B cell (primary cell): ENCODE measurements at regions not wholly inside any gene's neighbourhood (a gene's known extent, or its start where the extent isn't known, plus 50 kb on each side); places are given as distances from the start of the nearest gene placed in this dataset.

Experiments used
- ATAC-seq: fragments of 200-7000 bp; cut with Tn5 transposase; one replicate; pipeline ENCODE4 v1.10.0; 2021; ENCODE audit warnings: low read depth, mild to moderate bottlenecking, moderate number of reproducible peaks, moderate library complexity
- CTCF ChIA-PET: fragments of 350-600 bp; sonication (Branson Sonifier 250); formaldehyde crosslinking; loops from one replicate; lab custom pipeline; 2021; ENCODE audit warnings: antibody characterized with exemption, inconsistent platforms; lab: Charles Lee
- POLR2A ChIA-PET: fragments of 350-600 bp; sonication (Branson Sonifier 250); formaldehyde crosslinking; loops from one replicate; lab custom pipeline; 2021; ENCODE audit warnings: antibody characterized with exemption; lab: Charles Lee
- DNase-seq: peaks from one replicate; pipeline ENCODE4 v3.0.0; 2013
- H2AFZ ChIP-seq: 2 replicates; pipeline ENCODE4 v1.6.1; 2012; ENCODE audit warnings: mild to moderate bottlenecking, low read depth, low read length; ENCODE audit not compliant: insufficient read depth, poor library complexity, severe bottlenecking
- H3K27ac ChIP-seq, 2 donors: 1 replicate in 1 of 2; 2 replicates in 1 of 2; pipeline ENCODE4 v1.5.1; 2012 to 2013; ENCODE audit warnings: low read length in 2 of 2, mild to moderate bottlenecking in 2 of 2, moderate library complexity in 1 of 2
- H3K27me3 ChIP-seq, 4 experiments: fragments of 200-600 bp in 1 of 4; sonication (generic) in 1 of 4; replicated peaks in 1 of 4; 1 replicate in 2 of 4; 2 replicates in 2 of 4; pipeline versions ENCODE4 v1.6.1 to v1.7.0; 2013 to 2016; ENCODE audit warnings: low read length in 3 of 4, mild to moderate bottlenecking in 2 of 4, mixed read lengths in 1 of 4, moderate library complexity in 1 of 4; ENCODE audit not compliant: insufficient read depth in 4 of 4, control insufficient read depth in 3 of 4; ENCODE audit errors: control extremely low read depth in 1 of 4
- H3K36me3 ChIP-seq, 2 experiments: replicated peaks in 1 of 2; 1 replicate in 1 of 2; 2 replicates in 1 of 2; pipeline versions ENCODE4 v1.6.1 to v1.7.1; 2013; ENCODE audit warnings: low read length in 1 of 2; ENCODE audit not compliant: insufficient read depth in 2 of 2, control insufficient read depth in 1 of 2; ENCODE audit errors: control extremely low read depth in 1 of 2, extremely low read depth in 1 of 2
- H3K4me1 ChIP-seq, 2 donors: fragments of 200-600 bp in 1 of 2; sonication (generic) in 1 of 2; 1 replicate in 1 of 2; 2 replicates in 1 of 2; pipeline versions ENCODE4 v1.5.1 to v1.6.1; 2013 to 2017; ENCODE audit warnings: low read length in 2 of 2; ENCODE audit not compliant: control insufficient read depth in 2 of 2, insufficient read depth in 2 of 2
- H3K4me2 ChIP-seq: replicated peaks from 2 replicates; pipeline ENCODE3; 2012; ENCODE audit warnings: mild to moderate bottlenecking, low read depth, low read length; ENCODE audit not compliant: poor library complexity, severe bottlenecking
- H3K4me3 ChIP-seq, 5 experiments: fragments of 200-600 bp in 1 of 5; sonication (generic) in 1 of 5; 1 replicate in 3 of 5; 2 replicates in 2 of 5; pipeline versions ENCODE4 v1.5.1 to v1.7.0; 2011 to 2016; ENCODE audit warnings: low read length in 4 of 5, mild to moderate bottlenecking in 4 of 5, low read depth in 2 of 5, control low read depth in 1 of 5, moderate library complexity in 1 of 5; ENCODE audit not compliant: insufficient read depth in 1 of 5; ENCODE audit errors: control extremely low read depth in 1 of 5, extremely low read depth in 1 of 5
- H3K79me2 ChIP-seq: fragments of 200-600 bp; sonication (generic); one replicate; pipeline ENCODE4 v1.6.0; 2016; ENCODE audit warnings: low read length; ENCODE audit not compliant: control insufficient read depth, insufficient read depth
- H3K9ac ChIP-seq: fragments of 200-600 bp; sonication (generic); 2 replicates; pipeline ENCODE4 v1.6.1; 2017; ENCODE audit warnings: mild to moderate bottlenecking, low read length, moderate library complexity
- H3K9me3 ChIP-seq, 3 donors: one replicate each; pipeline versions ENCODE4 v1.6.1 to v1.7.1; 2013; ENCODE audit warnings: low read length in 2 of 3; ENCODE audit not compliant: control insufficient read depth in 2 of 3, insufficient read depth in 1 of 3; ENCODE audit errors: control extremely low read depth in 1 of 3
- H4K20me1 ChIP-seq: 2 replicates; pipeline ENCODE4 v1.6.0; 2012; ENCODE audit warnings: mild to moderate bottlenecking, low read length; ENCODE audit not compliant: insufficient read depth, control insufficient read depth, poor library complexity, severe bottlenecking
- H3K27ac Mint-ChIP-seq: one replicate; pipeline ENCODE4 v1.8.0; 2021; ENCODE audit warnings: mixed read lengths
- H3K27me3 Mint-ChIP-seq: one replicate; pipeline ENCODE4 v1.8.0; 2021; ENCODE audit warnings: mixed read lengths
- H3K4me1 Mint-ChIP-seq: one replicate; pipeline ENCODE4 v1.8.0; 2021; ENCODE audit warnings: mixed read lengths
- H3K4me3 Mint-ChIP-seq: one replicate; pipeline ENCODE4 v1.8.0; 2021; ENCODE audit warnings: mixed read lengths
- H3K9me3 Mint-ChIP-seq: one replicate; pipeline ENCODE4 v1.8.0; 2022; ENCODE audit warnings: mixed read lengths; ENCODE audit not compliant: insufficient read depth
- EZH2 ChIP-seq: IDR thresholded peaks from 2 replicates; pipeline ENCODE4 v1.6.1; 2012; ENCODE audit warnings: borderline replicate concordance, low read depth, mild to moderate bottlenecking, moderate library complexity, low read length; ENCODE audit not compliant: insufficient read depth, poor library complexity, severe bottlenecking
- WGBS: methylation state at CpG from one replicate; pipeline ENCODE4 v1.1.5; 2013; ENCODE audit warnings: missing lambda C conversion rate; ENCODE audit not compliant: insufficient coverage; 5-methylcytosine and 5-hydroxymethylcytosine counted together
- intact Hi-C: fragments of 100-400 bp; cut with micrococcal nuclease; formaldehyde crosslinking; loops from one replicate; pipeline ENCODE4 v1.10.0; 2022
- TF ChIP-seq, protein P1 (sequence below): fragments of 200-600 bp; IDR thresholded peaks from one replicate; pipeline ENCODE4 v1.8.0; 2022; ENCODE audit warnings: antibody characterized with exemption, mild to moderate bottlenecking

GRCh38 chr2:118639371-118639770 lies 208.1 kb downstream of the EN1 start:
- 33% methylated on average over 1 of the region's 2 CpGs for whole genome bisulfite sequencing
- Mint-ChIP-seq H3K4me3 (no peak overlapping the region), H3K27me3 (peaks cover 3% of the 10 kb centered on the region), H3K4me1 (no peaks in the 10 kb centered on the region), H3K9me3 (no peaks in the 10 kb centered on the region), H3K27ac (no peak overlapping the region)
- Histone ChIP-seq H3K9ac (no peak overlapping the region), H4K20me1 (no peaks in the 10 kb centered on the region), H3K4me2 (no peak overlapping the region), H3K9me3 (no peaks in the 10 kb centered on the region), H3K27me3 (no peaks in the 10 kb centered on the region), H3K36me3 (no peaks in the 10 kb centered on the region), H2AFZ (no peak overlapping the region), H3K4me3 (no peak overlapping the region), H3K79me2 (no peaks in the 10 kb centered on the region), H3K27ac (no peak overlapping the region), H3K4me1 (no peaks in the 10 kb centered on the region)
- intact Hi-C loops, result no loop called here
- POLR2A ChIA-PET, result no interaction called here
- TF ChIP-seq EZH2, result no peak
- TF ChIP-seq, protein P1, sequence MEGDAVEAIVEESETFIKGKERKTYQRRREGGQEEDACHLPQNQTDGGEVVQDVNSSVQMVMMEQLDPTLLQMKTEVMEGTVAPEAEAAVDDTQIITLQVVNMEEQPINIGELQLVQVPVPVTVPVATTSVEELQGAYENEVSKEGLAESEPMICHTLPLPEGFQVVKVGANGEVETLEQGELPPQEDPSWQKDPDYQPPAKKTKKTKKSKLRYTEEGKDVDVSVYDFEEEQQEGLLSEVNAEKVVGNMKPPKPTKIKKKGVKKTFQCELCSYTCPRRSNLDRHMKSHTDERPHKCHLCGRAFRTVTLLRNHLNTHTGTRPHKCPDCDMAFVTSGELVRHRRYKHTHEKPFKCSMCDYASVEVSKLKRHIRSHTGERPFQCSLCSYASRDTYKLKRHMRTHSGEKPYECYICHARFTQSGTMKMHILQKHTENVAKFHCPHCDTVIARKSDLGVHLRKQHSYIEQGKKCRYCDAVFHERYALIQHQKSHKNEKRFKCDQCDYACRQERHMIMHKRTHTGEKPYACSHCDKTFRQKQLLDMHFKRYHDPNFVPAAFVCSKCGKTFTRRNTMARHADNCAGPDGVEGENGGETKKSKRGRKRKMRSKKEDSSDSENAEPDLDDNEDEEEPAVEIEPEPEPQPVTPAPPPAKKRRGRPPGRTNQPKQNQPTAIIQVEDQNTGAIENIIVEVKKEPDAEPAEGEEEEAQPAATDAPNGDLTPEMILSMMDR, result no peak
- ATAC-seq (no peak), DNase-seq (no peak)
- CTCF ChIA-PET, result no interaction called here

DNA sequence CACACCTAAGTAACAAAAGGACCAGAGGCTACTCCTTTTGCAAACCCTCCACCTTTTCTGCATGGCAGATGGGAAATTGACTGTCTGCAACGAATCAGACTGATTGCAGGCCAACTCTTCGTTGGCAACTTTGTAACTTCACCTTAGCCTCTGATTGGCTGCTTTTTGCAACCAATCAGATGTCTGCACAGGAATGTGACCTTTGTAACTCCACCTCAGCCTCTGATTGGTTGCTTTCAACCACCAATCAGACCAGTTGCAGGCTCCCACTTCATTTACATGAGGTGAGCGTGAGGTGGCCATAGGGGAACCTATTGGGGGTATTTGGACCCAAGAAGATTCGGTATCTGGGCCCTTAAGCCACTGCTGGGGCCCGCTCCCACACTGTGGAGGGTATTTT lies 209.0 kb downstream of the EN1 start:
- intact Hi-C loops, result no loop called here
- Histone ChIP-seq H3K27me3 (no peaks in the 10 kb centered on the region), H2AFZ (no peak overlapping the region), H3K79me2 (no peaks in the 10 kb centered on the region), H4K20me1 (no peaks in the 10 kb centered on the region), H3K9me3 (no peaks in the 10 kb centered on the region), H3K27ac (no peak overlapping the region), H3K36me3 (no peaks in the 10 kb centered on the region), H3K9ac (no peak overlapping the region), H3K4me3 (no peak overlapping the region), H3K4me1 (no peaks in the 10 kb centered on the region), H3K4me2 (no peak overlapping the region)
- no peak overlapping the region for H3K4me3 Mint-ChIP-seq
- CTCF ChIA-PET, result no interaction called here
- WGBS, result 55% methylated on average over 5 of the region's 5 CpGs
- POLR2A ChIA-PET, result no interaction called here
- ATAC-seq (no peak), DNase-seq (no peak)
- no peaks in the 10 kb centered on the region for H3K4me1 Mint-ChIP-seq
- TF ChIP-seq EZH2, result no peak
- TF ChIP-seq, protein P1, result no peak
- no peak overlapping the region for H3K27ac Mint-ChIP-seq
- peaks cover 3% of the 10 kb centered on the region for H3K27me3 Mint-ChIP-seq
- no peaks in the 10 kb centered on the region for H3K9me3 Mint-ChIP-seq
